ENCODE measurements at regions not wholly inside any gene's neighbourhood (a gene's known extent, or its start where the extent isn't known, plus 50 kb on each side); places are given as distances from the start of the nearest gene placed in this dataset.

DNA sequence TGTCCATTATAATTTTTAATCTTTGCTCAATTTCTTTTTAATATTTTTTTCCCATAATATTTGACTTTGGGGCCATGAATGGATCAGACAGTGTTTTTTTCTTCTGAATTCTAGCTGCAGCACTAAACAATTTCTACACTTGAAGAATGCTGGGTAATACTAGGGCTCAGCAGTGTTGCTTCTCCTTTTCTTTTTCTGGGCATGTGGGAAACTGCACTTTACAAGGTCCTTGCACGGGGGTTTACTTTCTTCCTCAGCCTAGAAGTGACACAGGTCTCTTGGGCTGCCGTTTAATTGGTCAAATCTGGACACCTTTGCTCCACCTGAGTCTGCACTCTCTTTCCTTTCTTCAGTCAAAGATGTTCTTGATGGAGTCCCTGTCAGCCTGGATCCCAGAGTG, 135.4 kb upstream of the APCDD1 start (continued):
- TF ChIP-seq, protein P1, sequence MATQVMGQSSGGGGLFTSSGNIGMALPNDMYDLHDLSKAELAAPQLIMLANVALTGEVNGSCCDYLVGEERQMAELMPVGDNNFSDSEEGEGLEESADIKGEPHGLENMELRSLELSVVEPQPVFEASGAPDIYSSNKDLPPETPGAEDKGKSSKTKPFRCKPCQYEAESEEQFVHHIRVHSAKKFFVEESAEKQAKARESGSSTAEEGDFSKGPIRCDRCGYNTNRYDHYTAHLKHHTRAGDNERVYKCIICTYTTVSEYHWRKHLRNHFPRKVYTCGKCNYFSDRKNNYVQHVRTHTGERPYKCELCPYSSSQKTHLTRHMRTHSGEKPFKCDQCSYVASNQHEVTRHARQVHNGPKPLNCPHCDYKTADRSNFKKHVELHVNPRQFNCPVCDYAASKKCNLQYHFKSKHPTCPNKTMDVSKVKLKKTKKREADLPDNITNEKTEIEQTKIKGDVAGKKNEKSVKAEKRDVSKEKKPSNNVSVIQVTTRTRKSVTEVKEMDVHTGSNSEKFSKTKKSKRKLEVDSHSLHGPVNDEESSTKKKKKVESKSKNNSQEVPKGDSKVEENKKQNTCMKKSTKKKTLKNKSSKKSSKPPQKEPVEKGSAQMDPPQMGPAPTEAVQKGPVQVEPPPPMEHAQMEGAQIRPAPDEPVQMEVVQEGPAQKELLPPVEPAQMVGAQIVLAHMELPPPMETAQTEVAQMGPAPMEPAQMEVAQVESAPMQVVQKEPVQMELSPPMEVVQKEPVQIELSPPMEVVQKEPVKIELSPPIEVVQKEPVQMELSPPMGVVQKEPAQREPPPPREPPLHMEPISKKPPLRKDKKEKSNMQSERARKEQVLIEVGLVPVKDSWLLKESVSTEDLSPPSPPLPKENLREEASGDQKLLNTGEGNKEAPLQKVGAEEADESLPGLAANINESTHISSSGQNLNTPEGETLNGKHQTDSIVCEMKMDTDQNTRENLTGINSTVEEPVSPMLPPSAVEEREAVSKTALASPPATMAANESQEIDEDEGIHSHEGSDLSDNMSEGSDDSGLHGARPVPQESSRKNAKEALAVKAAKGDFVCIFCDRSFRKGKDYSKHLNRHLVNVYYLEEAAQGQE (IDR thresholded peaks at IDR 0.05; ENCODE audit: unreplicated experiment), result no peak
- TF ChIP-seq, protein P2, sequence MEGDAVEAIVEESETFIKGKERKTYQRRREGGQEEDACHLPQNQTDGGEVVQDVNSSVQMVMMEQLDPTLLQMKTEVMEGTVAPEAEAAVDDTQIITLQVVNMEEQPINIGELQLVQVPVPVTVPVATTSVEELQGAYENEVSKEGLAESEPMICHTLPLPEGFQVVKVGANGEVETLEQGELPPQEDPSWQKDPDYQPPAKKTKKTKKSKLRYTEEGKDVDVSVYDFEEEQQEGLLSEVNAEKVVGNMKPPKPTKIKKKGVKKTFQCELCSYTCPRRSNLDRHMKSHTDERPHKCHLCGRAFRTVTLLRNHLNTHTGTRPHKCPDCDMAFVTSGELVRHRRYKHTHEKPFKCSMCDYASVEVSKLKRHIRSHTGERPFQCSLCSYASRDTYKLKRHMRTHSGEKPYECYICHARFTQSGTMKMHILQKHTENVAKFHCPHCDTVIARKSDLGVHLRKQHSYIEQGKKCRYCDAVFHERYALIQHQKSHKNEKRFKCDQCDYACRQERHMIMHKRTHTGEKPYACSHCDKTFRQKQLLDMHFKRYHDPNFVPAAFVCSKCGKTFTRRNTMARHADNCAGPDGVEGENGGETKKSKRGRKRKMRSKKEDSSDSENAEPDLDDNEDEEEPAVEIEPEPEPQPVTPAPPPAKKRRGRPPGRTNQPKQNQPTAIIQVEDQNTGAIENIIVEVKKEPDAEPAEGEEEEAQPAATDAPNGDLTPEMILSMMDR (conservative IDR thresholded peaks at IDR 0.05; ENCODE audit: low read depth in 2 of 2), result no peak
- TF ChIP-seq EZH2 (IDR thresholded peaks at IDR 0.05; ENCODE audit: low read depth, unreplicated experiment), result no peak

DNA sequence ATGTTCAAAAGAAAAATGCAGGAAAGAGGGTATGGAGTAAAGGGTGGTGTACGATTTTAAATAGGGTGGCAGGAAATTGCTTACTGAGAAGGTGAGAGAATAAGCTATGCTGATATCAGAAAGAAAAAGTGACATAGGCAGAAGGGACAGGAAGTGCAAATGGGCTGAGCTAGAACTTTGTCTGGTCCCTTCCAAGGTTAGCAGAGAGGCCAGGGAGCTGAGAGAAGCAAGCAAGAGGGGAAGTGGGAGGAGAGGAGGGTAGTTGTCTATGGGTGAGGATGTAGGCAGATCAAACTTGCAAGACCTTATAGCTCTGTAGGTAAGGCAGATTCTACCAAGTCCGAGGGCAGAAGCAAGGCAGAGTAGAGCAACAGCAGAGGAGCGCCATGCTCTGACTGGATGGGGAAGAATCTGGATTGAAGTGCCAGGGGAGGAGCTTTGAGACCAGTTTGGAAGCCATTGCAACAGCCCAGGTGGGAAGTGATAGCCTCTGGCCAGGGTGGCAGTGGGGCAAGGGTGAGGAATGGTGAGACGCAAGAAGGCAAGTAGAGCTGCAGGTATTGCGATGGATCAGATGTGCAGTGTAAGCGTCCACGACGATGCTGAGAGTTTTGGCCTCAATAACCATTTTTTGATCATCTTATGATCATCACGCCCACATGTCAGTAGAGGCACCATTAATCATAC, 134.4 kb upstream of the APCDD1 start:
- no peaks in the 10 kb centered on the region for H4K20me1 ChIP-seq (replicated peaks; ENCODE audit: insufficient read depth)
- TF ChIP-seq EZH2phosphoT487 (IDR thresholded peaks at IDR 0.05; ENCODE audit: unreplicated experiment), result no peak
- TF ChIP-seq STAT1 (IDR thresholded peaks at IDR 0.05; ENCODE audit: unreplicated experiment), result no peak
- TF ChIP-seq ETS1 (IDR thresholded peaks at IDR 0.05), result no peak
- TF ChIP-seq NANOG (IDR thresholded peaks at IDR 0.05; ENCODE audit: borderline replicate concordance), result no peak
- TF ChIP-seq, protein P1 (IDR thresholded peaks at IDR 0.05; ENCODE audit: unreplicated experiment), result no peak
- no peak for TF ChIP-seq POLR2AphosphoS5 (IDR thresholded peaks at IDR 0.05; ENCODE audit: low read depth)
- TF ChIP-seq ZNF114 (CRISPR knock-in tag; IDR thresholded peaks at IDR 0.05), result no peak
- TF ChIP-seq CREB1 (CRISPR knock-in tag; IDR thresholded peaks at IDR 0.05; ENCODE audit: low read depth), result no peak
- TF ChIP-seq EZH2 (IDR thresholded peaks at IDR 0.05; ENCODE audit: low read depth, unreplicated experiment), result no peak
- no peak for TF ChIP-seq ZNF331 (CRISPR knock-in tag; IDR thresholded peaks at IDR 0.05; ENCODE audit: low read depth)
- TF ChIP-seq, protein P2 (conservative IDR thresholded peaks at IDR 0.05; ENCODE audit: low read depth in 2 of 2), result no peak
- no peaks in the 10 kb centered on the region for H3K79me2 ChIP-seq (replicated peaks; ENCODE audit: insufficient read depth)
- no peaks in the 10 kb centered on the region for H3F3A ChIP-seq (replicated peaks; ENCODE audit: low read depth)
- H3K4me3 Mint-ChIP-seq, result no peak overlapping the region
- peaks cover 10% of the 10 kb centered on the region for H3K9me3 Mint-ChIP-seq
- H3K4me3 ChIP-seq, result no peak overlapping the region
- no peak for DNase-seq (ENCODE audit: low spot score)
- H3K36me3 ChIP-seq (ENCODE audit: insufficient read depth), result no peaks in the 10 kb centered on the region
- no peak overlapping the region for H3K27ac Mint-ChIP-seq
- H3K27me3 ChIP-seq (ENCODE audit: insufficient read depth), result no peaks in the 10 kb centered on the region
- H3K4me2 ChIP-seq, result no peak overlapping the region
- H3K4me1 ChIP-seq (ENCODE audit: insufficient read depth), result no peaks in the 10 kb centered on the region
- ATAC-seq, result no peak
- H2AFZ ChIP-seq, result no peak overlapping the region; the same call in 1 of the 2 replicates
- H3K9me2 ChIP-seq (ENCODE audit: insufficient read depth), result no peaks in the 10 kb centered on the region
- H3K4me1 Mint-ChIP-seq, result peaks cover 20% of the 10 kb centered on the region
- no peak overlapping the region for H3K27ac ChIP-seq (ENCODE audit: low read depth)
- H3K36me3 Mint-ChIP-seq (ENCODE audit: low read depth), result peaks cover 8% of the 10 kb centered on the region
- peaks cover 7% of the 10 kb centered on the region for H3K27me3 Mint-ChIP-seq (ENCODE audit: insufficient read depth, low read depth, poor library complexity)
